ENCODE measurements at regions not wholly inside any gene's neighbourhood (a gene's known extent, or its start where the extent isn't known, plus 50 kb on each side); places are given as distances from the start of the nearest gene placed in this dataset.
A peak's percentile ranks its signal among the peaks of the same experiment; 100 is the strongest.

DNA sequence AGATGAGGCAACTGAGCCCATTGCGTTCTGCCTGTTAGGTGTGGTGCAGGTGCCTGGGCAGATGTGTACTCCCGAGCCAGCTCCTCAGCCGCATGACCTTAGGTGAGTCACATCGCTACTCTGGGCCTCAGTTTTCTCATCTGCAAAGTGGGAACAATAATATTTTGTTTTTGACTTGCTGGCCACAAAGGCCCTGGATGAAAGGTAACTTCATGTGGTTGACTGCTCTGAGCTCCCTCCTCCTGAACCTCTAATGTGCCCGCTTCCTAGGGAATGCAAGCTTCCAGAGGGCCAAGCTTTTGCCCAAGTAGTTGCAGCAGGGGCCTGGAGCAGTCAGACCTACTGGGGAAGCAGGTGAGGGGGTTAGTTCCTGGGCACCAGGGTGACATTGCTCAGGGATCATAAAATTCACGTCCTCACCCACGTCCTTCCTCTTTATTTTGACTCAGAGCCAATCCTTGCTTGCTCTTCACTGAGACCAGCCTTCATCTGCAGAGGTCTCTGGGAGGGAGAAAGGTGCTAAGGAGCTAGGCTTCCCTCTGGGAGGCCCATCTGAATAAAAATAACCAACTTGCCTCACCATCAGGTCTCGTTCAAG is 149.0 kb upstream of the TLE3 start:
- no peaks in the 10 kb centered on the region for H3K9me3 ChIP-seq (ENCODE audit: control insufficient read depth, low read length)
- 93 to 94% methylated on average over 8 of the region's 8 CpGs for WGBS, 2 donors
- DNase-seq = peak in 1 of 2 donors; percentile 33

DNA sequence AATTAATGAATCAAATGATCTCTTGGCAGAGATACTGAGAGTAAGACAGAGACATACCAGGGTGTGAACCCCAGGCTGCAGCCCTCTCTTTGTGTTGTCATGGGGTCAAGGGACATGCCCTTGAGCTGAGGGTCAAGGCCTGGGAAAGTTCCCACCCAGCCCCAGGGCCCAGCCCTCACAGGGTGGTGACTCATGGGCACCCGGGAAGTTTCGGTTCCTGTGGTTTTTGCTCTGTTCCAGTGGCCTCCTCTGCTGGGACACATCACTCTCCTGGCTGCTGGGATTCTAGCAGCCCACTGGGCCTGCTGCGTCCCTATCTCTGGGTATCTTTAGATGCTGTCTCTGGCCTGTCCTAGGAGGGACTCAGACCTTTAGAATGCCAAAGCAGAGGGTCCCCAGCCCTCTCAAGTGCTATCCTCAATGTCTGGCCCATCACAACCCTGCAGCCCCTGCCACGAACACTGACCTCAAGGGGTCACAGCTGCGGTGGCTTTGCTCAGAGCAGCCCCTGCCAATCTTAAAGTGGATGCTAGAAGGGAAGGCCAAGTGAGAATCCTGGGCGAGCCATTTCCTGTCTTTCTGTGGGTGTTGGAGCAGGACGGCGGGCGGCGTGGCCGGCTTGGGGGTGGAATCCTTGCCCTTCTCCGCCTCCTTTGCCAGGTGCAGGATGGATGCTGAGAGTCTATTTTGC is 148.4 kb upstream of the TLE3 start:
- Histone ChIP-seq H3K27ac (ENCODE audit: low read depth in 1 of 2, low read length in 2 of 2) (no peak overlapping the region), H3K4me3 (ENCODE audit: low read length in 2 of 2) (no peak overlapping the region), H3K9me3 (ENCODE audit: control insufficient read depth, low read length) (no peaks in the 10 kb centered on the region), H3K27me3 (ENCODE audit: control insufficient read depth in 1 of 2, insufficient read depth in 2 of 2, low read length in 1 of 2) (no peaks in the 10 kb centered on the region), H3K4me1 (ENCODE audit: control insufficient read depth in 1 of 2, insufficient read depth in 2 of 2, low read length in 2 of 2) (no peaks in the 10 kb centered on the region), H3K36me3 (ENCODE audit: control insufficient read depth in 1 of 2, insufficient read depth in 2 of 2, low read length in 1 of 2) (no peaks in the 10 kb centered on the region)
- DNase-seq (peak; percentile 77 to 82), ATAC-seq (ENCODE audit: low FRiP score) (no peak)
- intact Hi-C loops (cut with DNase I) = no loop called here
- 87 to 90% methylated on average over 12 of the region's 12 CpGs for WGBS, 2 donors

More for the DNA sequence above, 149.0 kb upstream of the TLE3 start:
- intact Hi-C loops (cut with DNase I) = no loop called here
- H3K4me3 ChIP-seq (ENCODE audit: low read length in 2 of 2) = no peak overlapping the region
- H3K36me3 ChIP-seq (ENCODE audit: control insufficient read depth in 1 of 2, insufficient read depth in 2 of 2, low read length in 1 of 2) = no peaks in the 10 kb centered on the region
- ATAC-seq (ENCODE audit: low FRiP score) = no peak
- no peaks in the 10 kb centered on the region for H3K27me3 ChIP-seq (ENCODE audit: control insufficient read depth in 1 of 2, insufficient read depth in 2 of 2, low read length in 1 of 2)
- no peak overlapping the region for H3K27ac ChIP-seq (ENCODE audit: low read depth in 1 of 2, low read length in 2 of 2)
- no peaks in the 10 kb centered on the region for H3K4me1 ChIP-seq (ENCODE audit: control insufficient read depth in 1 of 2, insufficient read depth in 2 of 2, low read length in 2 of 2)

DNA sequence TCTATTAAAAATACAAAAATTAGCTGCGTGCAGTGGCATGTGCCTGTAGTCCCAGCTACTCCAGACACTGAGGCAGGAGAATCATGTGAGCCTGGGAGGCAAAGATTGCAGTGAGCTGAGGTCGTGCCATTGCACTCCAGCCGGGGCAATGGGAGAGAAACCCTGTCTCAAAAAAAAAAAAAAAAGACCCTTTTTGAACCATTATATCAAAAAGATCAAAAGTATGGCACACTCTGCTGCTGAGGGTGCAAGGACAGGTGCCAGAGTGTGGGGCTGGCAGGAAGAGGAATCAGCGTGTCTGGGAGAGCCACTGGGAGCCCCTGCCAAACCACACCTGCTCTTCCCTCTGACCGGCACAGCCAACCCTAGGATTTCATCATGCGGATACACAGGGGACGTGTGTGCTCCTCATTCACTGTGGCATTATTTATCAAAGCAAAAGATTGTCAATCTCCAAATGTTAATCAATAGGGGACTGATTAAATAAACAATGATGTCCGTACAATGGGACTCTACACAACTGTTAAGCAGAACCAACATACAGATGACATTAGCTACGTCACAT is 147.3 kb upstream of the TLE3 start:
- DNase-seq = no peak
- Histone ChIP-seq H3K27me3 (ENCODE audit: control insufficient read depth in 1 of 2, insufficient read depth in 2 of 2, low read length in 1 of 2) (no peaks in the 10 kb centered on the region), H3K4me1 (ENCODE audit: control insufficient read depth in 1 of 2, insufficient read depth in 2 of 2, low read length in 2 of 2) (no peaks in the 10 kb centered on the region), H3K36me3 (ENCODE audit: control insufficient read depth in 1 of 2, insufficient read depth in 2 of 2, low read length in 1 of 2) (no peaks in the 10 kb centered on the region), H3K9me3 (ENCODE audit: control insufficient read depth, low read length) (no peaks in the 10 kb centered on the region), H3K27ac (ENCODE audit: low read depth in 1 of 2, low read length in 2 of 2) (no peak overlapping the region), H3K4me3 (ENCODE audit: low read length in 2 of 2) (no peak overlapping the region)
- intact Hi-C loops (cut with DNase I) = no loop called here
- 94 to 95% methylated on average over 9 of the region's 9 CpGs for WGBS, 2 donors
- ATAC-seq (ENCODE audit: low FRiP score) = no peak

DNA sequence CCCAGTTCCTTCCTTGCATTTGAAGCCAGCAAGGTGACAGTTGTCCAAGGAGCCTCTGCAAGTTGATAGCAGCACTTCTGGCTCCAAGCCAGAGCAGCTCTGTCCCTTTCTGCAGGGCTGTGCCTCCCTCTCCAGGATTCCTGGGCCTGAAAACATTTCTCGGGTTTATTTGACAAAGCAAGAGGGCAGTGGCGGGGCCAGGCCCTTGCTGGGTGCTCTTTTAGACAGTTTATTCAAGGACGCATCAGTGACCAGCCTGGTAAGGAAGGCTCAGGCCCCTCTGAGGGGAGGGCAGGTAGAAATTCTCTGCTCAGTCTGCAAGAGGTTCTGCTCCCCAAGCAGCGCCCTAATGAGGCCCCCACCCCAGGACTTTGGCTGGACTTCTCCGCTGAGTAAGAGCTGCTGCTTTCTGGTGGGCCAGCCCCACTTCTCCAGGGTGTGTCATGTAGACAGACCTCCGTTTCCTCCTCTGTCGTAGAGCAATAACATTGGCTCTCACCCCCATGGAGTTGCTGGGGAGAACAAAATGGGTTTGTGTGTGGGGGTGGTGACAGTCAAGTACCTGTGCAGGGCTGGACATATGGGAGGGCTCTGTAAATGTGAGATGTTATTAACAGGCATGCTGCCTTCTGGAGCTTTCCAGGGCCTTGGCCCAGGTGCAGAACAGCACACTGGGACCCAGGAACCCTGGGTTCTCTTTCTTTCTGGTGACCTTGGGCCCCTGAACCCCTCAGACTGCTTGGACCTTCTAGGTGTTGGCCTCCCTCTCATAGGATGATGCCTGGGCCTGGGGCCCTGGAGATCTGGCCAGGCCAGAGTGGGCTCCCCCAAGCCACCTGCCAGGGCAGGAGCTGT is 146.2 kb upstream of the TLE3 start:
- H3K27ac ChIP-seq (ENCODE audit: low read depth in 1 of 2, low read length in 2 of 2) = no peak overlapping the region
- no peaks in the 10 kb centered on the region for H3K4me1 ChIP-seq (ENCODE audit: control insufficient read depth in 1 of 2, insufficient read depth in 2 of 2, low read length in 2 of 2)
- intact Hi-C loops (cut with DNase I) = no loop called here
- WGBS, 2 donors = 92 to 93% methylated on average over 7 of the region's 7 CpGs
- H3K9me3 ChIP-seq (ENCODE audit: control insufficient read depth, low read length) = no peaks in the 10 kb centered on the region
- no peak overlapping the region for H3K4me3 ChIP-seq (ENCODE audit: low read length in 2 of 2)
- H3K27me3 ChIP-seq (ENCODE audit: control insufficient read depth in 1 of 2, insufficient read depth in 2 of 2, low read length in 1 of 2) = no peaks in the 10 kb centered on the region
- DNase-seq (no peak), ATAC-seq (ENCODE audit: low FRiP score) (no peak)
- H3K36me3 ChIP-seq (ENCODE audit: control insufficient read depth in 1 of 2, insufficient read depth in 2 of 2, low read length in 1 of 2) = no peaks in the 10 kb centered on the region

DNA sequence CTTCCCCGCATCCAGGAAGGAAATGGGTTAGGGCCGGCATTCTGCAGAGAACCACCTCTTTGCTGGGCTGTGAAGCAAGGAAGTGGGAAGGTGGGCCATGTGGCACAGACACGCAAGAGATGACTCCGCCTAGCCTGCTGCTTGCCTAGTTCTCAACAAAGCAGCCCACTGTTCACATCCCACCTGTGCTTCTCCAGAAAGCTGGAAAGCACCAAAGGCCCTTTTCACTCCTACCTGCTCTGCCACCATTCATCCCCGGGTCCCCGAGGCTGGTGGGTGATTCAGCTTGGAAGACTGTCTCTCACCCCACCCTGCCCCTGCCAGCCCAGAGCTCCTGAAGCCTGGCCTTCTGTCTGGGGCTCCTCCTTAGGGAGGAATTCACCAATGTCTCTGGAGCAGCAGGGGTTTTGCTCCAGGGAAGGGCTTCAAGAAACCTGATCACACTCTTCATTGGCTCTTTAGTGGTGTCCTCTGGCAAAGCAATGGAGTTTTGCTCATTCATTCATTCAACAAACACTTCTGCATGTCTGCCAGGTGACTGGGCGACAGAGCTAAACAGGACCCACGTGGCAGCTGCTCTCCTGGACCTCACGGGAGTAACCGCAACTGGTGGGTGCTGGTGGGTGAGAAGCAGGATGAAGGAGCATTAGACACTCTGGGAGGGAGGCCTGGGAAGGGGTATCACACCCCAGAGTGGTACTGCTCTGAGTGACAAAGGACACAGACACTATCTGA is 145.4 kb upstream of the TLE3 start:
- Histone ChIP-seq H3K9me3 (ENCODE audit: control insufficient read depth, low read length) (no peaks in the 10 kb centered on the region), H3K4me3 (ENCODE audit: low read length in 2 of 2) (no peak overlapping the region), H3K4me1 (ENCODE audit: control insufficient read depth in 1 of 2, insufficient read depth in 2 of 2, low read length in 2 of 2) (no peaks in the 10 kb centered on the region), H3K36me3 (ENCODE audit: control insufficient read depth in 1 of 2, insufficient read depth in 2 of 2, low read length in 1 of 2) (no peaks in the 10 kb centered on the region), H3K27ac (ENCODE audit: low read depth in 1 of 2, low read length in 2 of 2) (no peak overlapping the region), H3K27me3 (ENCODE audit: control insufficient read depth in 1 of 2, insufficient read depth in 2 of 2, low read length in 1 of 2) (no peaks in the 10 kb centered on the region)
- intact Hi-C loops (cut with DNase I) = no loop called here
- ATAC-seq (ENCODE audit: low FRiP score) (no peak), DNase-seq (no peak)
- 89 to 96% methylated on average over 10 of the region's 10 CpGs for WGBS, 2 donors

DNA sequence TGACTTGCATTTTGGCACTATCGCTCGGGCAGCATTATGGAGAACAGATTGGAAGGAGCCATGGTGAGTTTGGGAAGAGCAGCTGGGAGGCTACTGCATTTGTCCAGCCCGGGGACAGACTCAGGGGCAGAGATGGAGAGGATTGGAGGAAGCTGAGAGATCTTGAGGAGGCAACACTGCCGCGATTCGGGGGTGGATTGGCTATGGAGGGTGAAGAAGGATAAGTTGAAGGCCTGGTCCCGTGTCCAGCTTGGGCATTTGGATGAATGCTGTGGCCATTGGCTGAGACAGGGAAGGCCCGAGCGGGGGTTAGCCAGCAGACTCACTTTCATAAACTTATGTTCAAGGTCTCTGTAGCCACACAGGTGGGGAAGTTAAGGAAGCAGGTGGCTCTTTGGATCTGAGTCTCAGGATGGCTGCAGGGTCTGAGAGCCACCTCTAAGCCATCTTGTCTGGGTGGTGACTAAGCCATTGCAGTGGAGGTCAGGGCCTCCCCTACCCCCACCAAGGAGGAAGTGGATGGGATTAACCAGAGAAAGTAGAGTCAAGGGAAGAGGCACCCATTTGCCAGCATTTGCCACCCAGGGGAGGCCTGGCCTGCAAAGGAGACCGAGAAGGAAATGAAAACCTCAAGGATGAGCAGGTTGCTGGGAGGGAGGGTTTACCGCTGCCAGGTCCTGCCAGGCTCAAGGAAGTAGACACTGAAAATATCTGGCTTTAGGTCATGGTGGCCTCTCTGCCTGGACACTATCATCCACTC is 144.0 kb upstream of the TLE3 start:
- H3K27me3 ChIP-seq (ENCODE audit: control insufficient read depth in 1 of 2, insufficient read depth in 2 of 2, low read length in 1 of 2) = no peaks in the 10 kb centered on the region
- no peak overlapping the region for H3K27ac ChIP-seq (ENCODE audit: low read depth in 1 of 2, low read length in 2 of 2)
- no peak for DNase-seq
- ATAC-seq (ENCODE audit: low FRiP score) = no peak
- no peak overlapping the region for H3K4me3 ChIP-seq (ENCODE audit: low read length in 2 of 2)
- no peaks in the 10 kb centered on the region for H3K36me3 ChIP-seq (ENCODE audit: control insufficient read depth in 1 of 2, insufficient read depth in 2 of 2, low read length in 1 of 2)
- H3K4me1 ChIP-seq (ENCODE audit: control insufficient read depth in 1 of 2, insufficient read depth in 2 of 2, low read length in 2 of 2) = no peaks in the 10 kb centered on the region
- 92 to 94% methylated on average over 11 of the region's 11 CpGs for WGBS, 2 donors
- intact Hi-C loops (cut with DNase I) = no loop called here
- H3K9me3 ChIP-seq (ENCODE audit: control insufficient read depth, low read length) = no peaks in the 10 kb centered on the region

DNA sequence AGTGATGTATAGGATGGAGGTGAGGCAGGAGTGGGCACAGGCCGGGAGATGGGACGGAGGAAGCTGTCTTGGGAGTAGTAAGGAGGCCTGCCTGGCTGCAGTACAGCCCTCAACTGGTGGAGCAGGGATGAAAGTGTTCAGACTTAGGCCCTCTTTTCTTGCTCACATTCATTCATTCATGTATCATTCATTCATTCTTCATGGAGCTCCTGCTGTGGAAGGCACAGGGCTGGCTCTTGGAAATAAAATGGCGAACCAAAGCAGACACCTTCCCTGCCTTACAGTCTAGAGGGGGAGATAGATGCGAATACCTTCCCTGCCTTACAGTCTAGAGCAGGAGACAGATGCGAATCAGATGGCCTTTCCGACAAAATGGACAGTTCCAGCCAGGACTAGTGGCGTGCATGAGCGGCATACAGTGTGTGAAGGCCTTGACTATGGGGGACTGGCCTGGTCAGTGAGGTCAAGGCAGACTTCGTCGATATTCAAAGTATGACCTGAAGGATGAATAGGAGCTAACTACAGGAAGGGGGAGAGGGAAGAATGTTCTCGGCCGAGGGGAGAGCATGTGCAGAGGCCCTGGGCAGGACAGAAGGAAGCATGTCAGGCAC is 143.2 kb upstream of the TLE3 start:
- no peak for DNase-seq
- 97 to 98% methylated on average over 12 of the region's 12 CpGs for WGBS, 2 donors
- ATAC-seq (ENCODE audit: low FRiP score) = no peak
- H3K27ac ChIP-seq (ENCODE audit: low read depth in 1 of 2, low read length in 2 of 2) = no peak overlapping the region
- H3K4me3 ChIP-seq (ENCODE audit: low read length in 2 of 2) = no peak overlapping the region
- intact Hi-C loops (cut with DNase I) = no loop called here
- no peaks in the 10 kb centered on the region for H3K27me3 ChIP-seq (ENCODE audit: control insufficient read depth in 1 of 2, insufficient read depth in 2 of 2, low read length in 1 of 2)
- H3K9me3 ChIP-seq (ENCODE audit: control insufficient read depth, low read length) = no peaks in the 10 kb centered on the region
- no peaks in the 10 kb centered on the region for H3K4me1 ChIP-seq (ENCODE audit: control insufficient read depth in 1 of 2, insufficient read depth in 2 of 2, low read length in 2 of 2)
- H3K36me3 ChIP-seq (ENCODE audit: control insufficient read depth in 1 of 2, insufficient read depth in 2 of 2, low read length in 1 of 2) = no peaks in the 10 kb centered on the region

Measured in aorta (tissue), 5 donors.